Muscle of back (tissue), 3 donors: ENCODE measurements at regions not wholly inside any gene's neighbourhood (a gene's known extent, or its start where the extent isn't known, plus 50 kb on each side); places are given as distances from the start of the nearest gene placed in this dataset.

Experiments used
- DNase-seq, 3 donors: peaks; one replicate each; pipeline versions ENCODE4 v3.0.0 to v3.0.0-alpha.2; 2013

- no peak for DNase-seq
Measured at GRCh38 chr1:192521734-192522133, 53.8 kb upstream of the RGS1 start.

GRCh38 chr1:192522673-192523072 is 52.9 kb upstream of the RGS1 start:
- DNase-seq: no peak

GRCh38 chr1:192524223-192524622 is 51.4 kb upstream of the RGS1 start:
- DNase-seq: no peak
